ENCODE measurements at regions not wholly inside any gene's neighbourhood (a gene's known extent, or its start where the extent isn't known, plus 50 kb on each side); places are given as distances from the start of the nearest gene placed in this dataset.

GRCh38 chr15:69529141-69529540, 76.5 kb downstream of the RPLP1 start:
- Histone ChIP-seq H3K36me3 (ENCODE audit: insufficient read depth, low read length) (no peaks in the 10 kb centered on the region), H3K27me3 (ENCODE audit: insufficient read depth, low read length, poor library complexity) (peaks cover 6% of the 10 kb centered on the region)
- no peak for ATAC-seq (ENCODE audit: insufficient read depth, low read depth)

GRCh38 chr15:69529961-69530633, 77.5 kb downstream of the RPLP1 start:
- DNase-seq, result no peak
- Histone ChIP-seq H3K4me1 (ENCODE audit: insufficient read depth, low read length) (no peaks in the 10 kb centered on the region), H3K9me3 (ENCODE audit: insufficient read depth, low read length, severe bottlenecking) (no peaks in the 10 kb centered on the region), H3K27ac (ENCODE audit: low read length) (no peak overlapping the region), H4K20me1 (ENCODE audit: insufficient read depth, low read length) (no peaks in the 10 kb centered on the region), H3K4me2 (ENCODE audit: insufficient read depth, low read length) (no peak overlapping the region), H3K4me3 (ENCODE audit: low read depth in 1 of 2, low read length in 2 of 2) (no peak overlapping the region), H3K79me2 (ENCODE audit: insufficient read depth, low read length) (no peaks in the 10 kb centered on the region), H2AFZ (ENCODE audit: low read depth, low read length) (no peak overlapping the region), H3K36me3 (ENCODE audit: insufficient read depth, low read length) (no peaks in the 10 kb centered on the region), H3K27me3 (ENCODE audit: insufficient read depth, low read length, poor library complexity) (peaks cover 6% of the 10 kb centered on the region), H3K9ac (ENCODE audit: low read depth, low read length) (no peak overlapping the region)
- TF ChIP-seq CTCF (IDR thresholded peaks at IDR 0.05; ENCODE audit: borderline replicate concordance, extremely low read depth, low read length, poor library complexity, severe bottlenecking), result no peak
- TF ChIP-seq EZH2 (IDR thresholded peaks at IDR 0.05; ENCODE audit: borderline replicate concordance, low read depth, low read length, severe bottlenecking), result no peak
- ATAC-seq (ENCODE audit: insufficient read depth, low read depth), result no peak

More at GRCh38 chr15:69529141-69529540, 76.5 kb downstream of the RPLP1 start:
- Histone ChIP-seq H4K20me1 (ENCODE audit: insufficient read depth, low read length) (no peaks in the 10 kb centered on the region), H3K9me3 (ENCODE audit: insufficient read depth, low read length, severe bottlenecking) (no peaks in the 10 kb centered on the region), H3K4me1 (ENCODE audit: insufficient read depth, low read length) (no peaks in the 10 kb centered on the region), H3K27ac (ENCODE audit: low read length) (no peak overlapping the region), H2AFZ (ENCODE audit: low read depth, low read length) (no peak overlapping the region), H3K79me2 (ENCODE audit: insufficient read depth, low read length) (no peaks in the 10 kb centered on the region), H3K4me3 (ENCODE audit: low read depth in 1 of 2, low read length in 2 of 2) (no peak overlapping the region), H3K4me2 (ENCODE audit: insufficient read depth, low read length) (no peak overlapping the region), H3K9ac (ENCODE audit: low read depth, low read length) (no peak overlapping the region)
- DNase-seq, result no peak
- TF ChIP-seq CTCF (IDR thresholded peaks at IDR 0.05; ENCODE audit: borderline replicate concordance, extremely low read depth, low read length, poor library complexity, severe bottlenecking), result no peak
- TF ChIP-seq EZH2 (IDR thresholded peaks at IDR 0.05; ENCODE audit: borderline replicate concordance, low read depth, low read length, severe bottlenecking), result no peak

- no peak overlapping the region for H3K9ac ChIP-seq (ENCODE audit: low read depth, low read length)
- no peaks in the 10 kb centered on the region for H3K79me2 ChIP-seq (ENCODE audit: insufficient read depth, low read length)
- H3K4me2 ChIP-seq (ENCODE audit: insufficient read depth, low read length), result no peak overlapping the region
- no peak for ATAC-seq (ENCODE audit: insufficient read depth, low read depth)
- TF ChIP-seq EZH2 (IDR thresholded peaks at IDR 0.05; ENCODE audit: borderline replicate concordance, low read depth, low read length, severe bottlenecking) (no peak), CTCF (IDR thresholded peaks at IDR 0.05; ENCODE audit: borderline replicate concordance, extremely low read depth, low read length, poor library complexity, severe bottlenecking) (no peak)
- H3K27me3 ChIP-seq (ENCODE audit: insufficient read depth, low read length, poor library complexity), result peaks cover 9% of the 10 kb centered on the region
- no peaks in the 10 kb centered on the region for H4K20me1 ChIP-seq (ENCODE audit: insufficient read depth, low read length)
- H3K4me3 ChIP-seq (ENCODE audit: low read depth in 1 of 2, low read length in 2 of 2), result no peak overlapping the region
- H3K36me3 ChIP-seq (ENCODE audit: insufficient read depth, low read length), result no peaks in the 10 kb centered on the region
- no peaks in the 10 kb centered on the region for H3K9me3 ChIP-seq (ENCODE audit: insufficient read depth, low read length, severe bottlenecking)
- no peaks in the 10 kb centered on the region for H3K4me1 ChIP-seq (ENCODE audit: insufficient read depth, low read length)
- H2AFZ ChIP-seq (ENCODE audit: low read depth, low read length), result no peak overlapping the region
- no peak overlapping the region for H3K27ac ChIP-seq (ENCODE audit: low read length)
- no peak for DNase-seq
Observed at GRCh38 chr15:69530991-69531664, 78.5 kb downstream of the RPLP1 start.
